OCI-LY1 (cell line): ENCODE measurements at regions not wholly inside any gene's neighbourhood (a gene's known extent, or its start where the extent isn't known, plus 50 kb on each side); places are given as distances from the start of the nearest gene placed in this dataset.

Source experiments
- H2AFZ ChIP-seq: fragments of 200-600 bp; sonication (generic), shearing (Covaris generic); 2 replicates; pipeline ENCODE4 v1.6.0; 2014; ENCODE audit warnings: antibody characterized with exemption, mild to moderate bottlenecking, low read length
- H3F3A ChIP-seq: fragments of 200-600 bp; sonication (generic), shearing (Covaris generic); 2 replicates; pipeline ENCODE4 v1.6.0; 2014; ENCODE audit warnings: mild to moderate bottlenecking, antibody characterized with exemption, low read length, moderate library complexity; ENCODE audit not compliant: insufficient read depth
- H3K27ac ChIP-seq: fragments of 200-600 bp; sonication (generic); 2 replicates; pipeline ENCODE4 v1.5.1; 2014; ENCODE audit warnings: low read length, mixed run types, mild to moderate bottlenecking, low read depth; ENCODE audit not compliant: poor library complexity, severe bottlenecking
- H3K27me3 ChIP-seq: fragments of 200-600 bp; sonication (generic); 2 replicates; pipeline ENCODE4 v1.6.0; 2014; ENCODE audit warnings: antibody characterized with exemption, mild to moderate bottlenecking, low read length, moderate library complexity; ENCODE audit not compliant: insufficient read depth
- H3K36me3 ChIP-seq: fragments of 200-600 bp; sonication (generic); 2 replicates; pipeline ENCODE4 v1.6.1; 2014; ENCODE audit warnings: mild to moderate bottlenecking, antibody characterized with exemption, low read length, moderate library complexity, mixed read lengths; ENCODE audit not compliant: insufficient read depth
- H3K4me1 ChIP-seq: fragments of 200-600 bp; sonication (generic); 2 replicates; pipeline ENCODE4 v1.5.1; 2014; ENCODE audit warnings: mild to moderate bottlenecking, low read length, moderate library complexity; ENCODE audit not compliant: insufficient read depth, severe bottlenecking
- H3K4me2 ChIP-seq: fragments of 200-600 bp; sonication (generic), shearing (Covaris generic); 2 replicates; pipeline ENCODE4 v1.6.1; 2014; ENCODE audit warnings: low read length
- H3K4me3 ChIP-seq: fragments of 200-600 bp; sonication (generic); 2 replicates; pipeline ENCODE4 v1.5.1; 2014; ENCODE audit warnings: low read length, low read depth, mild to moderate bottlenecking, mixed read lengths; ENCODE audit not compliant: poor library complexity, severe bottlenecking
- H3K79me2 ChIP-seq: fragments of 200-600 bp; shearing (Covaris generic); 2 replicates; pipeline ENCODE4 v1.6.1; 2016; ENCODE audit warnings: mixed run types, low read length, mixed read lengths; ENCODE audit not compliant: insufficient read depth
- H3K9ac ChIP-seq: fragments of 200-600 bp; sonication (generic), shearing (Covaris generic); 2 replicates; pipeline ENCODE4 v1.6.1; 2014; ENCODE audit warnings: mild to moderate bottlenecking, low read length, mixed read lengths
- H3K9me2 ChIP-seq: fragments of 200-600 bp; sonication (generic), shearing (Covaris generic); 2 replicates; pipeline ENCODE4 v1.6.1; 2014; ENCODE audit warnings: low read depth, mild to moderate bottlenecking, low read length, mixed read lengths
- H3K9me3 ChIP-seq: fragments of 200-600 bp; shearing (Covaris generic); 2 replicates; pipeline ENCODE4 v1.6.1; 2014; ENCODE audit warnings: low read length, mixed read lengths
- H4K20me1 ChIP-seq: fragments of 200-600 bp; sonication (generic), shearing (Covaris generic); 2 replicates; pipeline ENCODE4 v1.6.0; 2016; ENCODE audit warnings: mild to moderate bottlenecking, low read length; ENCODE audit not compliant: insufficient read depth
- EZH2 ChIP-seq: fragments of 200-600 bp; sonication (generic), shearing (Covaris generic); IDR thresholded peaks from 2 replicates; pipeline ENCODE4 v1.8.0; 2017; ENCODE audit warnings: borderline replicate concordance, mixed run types, mild to moderate bottlenecking, antibody characterized with exemption, low read length, moderate library complexity, mixed read lengths
- TF ChIP-seq, protein P1 (sequence below): fragments of 200-600 bp; sonication (generic), shearing (Covaris generic); IDR thresholded peaks from 2 replicates; pipeline ENCODE4 v1.5.1; 2017; ENCODE audit warnings: mild to moderate bottlenecking, antibody characterized with exemption, low read length, moderate library complexity, mixed read lengths

GRCh38 chr6:11878735-11879134 lies 100.1 kb upstream of the ADTRP start:
- Histone ChIP-seq H3F3A (no peaks in the 10 kb centered on the region), H4K20me1 (no peaks in the 10 kb centered on the region), H3K9me3 (no peaks in the 10 kb centered on the region), H3K27me3 (no peaks in the 10 kb centered on the region; the same call in 1 of the 2 replicates), H3K4me2 (no peak overlapping the region), H3K4me1 (no peaks in the 10 kb centered on the region), H3K9ac (no peak overlapping the region), H2AFZ (no peak overlapping the region), H3K9me2 (no peaks in the 10 kb centered on the region), H3K36me3 (no peaks in the 10 kb centered on the region), H3K79me2 (no peaks in the 10 kb centered on the region), H3K27ac (no peak overlapping the region), H3K4me3 (no peak overlapping the region)
- TF ChIP-seq, protein P1, sequence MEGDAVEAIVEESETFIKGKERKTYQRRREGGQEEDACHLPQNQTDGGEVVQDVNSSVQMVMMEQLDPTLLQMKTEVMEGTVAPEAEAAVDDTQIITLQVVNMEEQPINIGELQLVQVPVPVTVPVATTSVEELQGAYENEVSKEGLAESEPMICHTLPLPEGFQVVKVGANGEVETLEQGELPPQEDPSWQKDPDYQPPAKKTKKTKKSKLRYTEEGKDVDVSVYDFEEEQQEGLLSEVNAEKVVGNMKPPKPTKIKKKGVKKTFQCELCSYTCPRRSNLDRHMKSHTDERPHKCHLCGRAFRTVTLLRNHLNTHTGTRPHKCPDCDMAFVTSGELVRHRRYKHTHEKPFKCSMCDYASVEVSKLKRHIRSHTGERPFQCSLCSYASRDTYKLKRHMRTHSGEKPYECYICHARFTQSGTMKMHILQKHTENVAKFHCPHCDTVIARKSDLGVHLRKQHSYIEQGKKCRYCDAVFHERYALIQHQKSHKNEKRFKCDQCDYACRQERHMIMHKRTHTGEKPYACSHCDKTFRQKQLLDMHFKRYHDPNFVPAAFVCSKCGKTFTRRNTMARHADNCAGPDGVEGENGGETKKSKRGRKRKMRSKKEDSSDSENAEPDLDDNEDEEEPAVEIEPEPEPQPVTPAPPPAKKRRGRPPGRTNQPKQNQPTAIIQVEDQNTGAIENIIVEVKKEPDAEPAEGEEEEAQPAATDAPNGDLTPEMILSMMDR = no peak
- TF ChIP-seq EZH2 = no peak

GRCh38 chr6:11878029-11878428 lies 99.4 kb upstream of the ADTRP start:
- Histone ChIP-seq H3F3A (no peaks in the 10 kb centered on the region), H3K27ac (no peak overlapping the region), H3K36me3 (no peaks in the 10 kb centered on the region), H3K4me1 (no peaks in the 10 kb centered on the region), H3K9me3 (no peaks in the 10 kb centered on the region), H3K4me2 (no peak overlapping the region), H3K9me2 (no peaks in the 10 kb centered on the region), H3K9ac (no peak overlapping the region), H3K4me3 (no peak overlapping the region), H4K20me1 (no peaks in the 10 kb centered on the region), H2AFZ (no peak overlapping the region), H3K27me3 (no peaks in the 10 kb centered on the region; the same call in 1 of the 2 replicates), H3K79me2 (no peaks in the 10 kb centered on the region)
- TF ChIP-seq, protein P1 = no peak
- TF ChIP-seq EZH2 = no peak

GRCh38 chr6:11876934-11877433 lies 98.4 kb upstream of the ADTRP start:
- H3K9me3 ChIP-seq = no peaks in the 10 kb centered on the region
- no peak overlapping the region for H3K4me3 ChIP-seq
- no peaks in the 10 kb centered on the region for H3K9me2 ChIP-seq
- H3K9ac ChIP-seq = no peak overlapping the region
- no peaks in the 10 kb centered on the region for H3K79me2 ChIP-seq
- TF ChIP-seq, protein P1 = no peak
- no peak for TF ChIP-seq EZH2
- H3K27ac ChIP-seq = no peak overlapping the region
- no peaks in the 10 kb centered on the region for H4K20me1 ChIP-seq
- H2AFZ ChIP-seq = no peak overlapping the region
- no peaks in the 10 kb centered on the region for H3K36me3 ChIP-seq
- H3K4me1 ChIP-seq = no peaks in the 10 kb centered on the region
- H3K4me2 ChIP-seq = no peak overlapping the region
- no peaks in the 10 kb centered on the region; the same call in 1 of the 2 replicates for H3K27me3 ChIP-seq
- no peaks in the 10 kb centered on the region for H3F3A ChIP-seq
